NCI-H1105 (cell line): ENCODE measurements at regions not wholly inside any gene's neighbourhood (a gene's known extent, or its start where the extent isn't known, plus 50 kb on each side); places are given as distances from the start of the nearest gene placed in this dataset.

Experiments used
- DNase-seq: peaks from one replicate; lab custom pipeline; 2025; lab: John Stamatoyannopoulos, UW

GRCh38 chr4:125062115-125063050 is 252.4 kb upstream of the FAT4 start:
- DNase-seq = no peak

GRCh38 chr4:125060376-125060775 is 254.4 kb upstream of the FAT4 start:
- DNase-seq = no peak

GRCh38 chr4:125049711-125050110 is 265.0 kb upstream of the FAT4 start:
- no peak for DNase-seq

- no peak for DNase-seq
Observed at GRCh38 chr4:125045311-125045710, 269.4 kb upstream of the FAT4 start.

- DNase-seq = no peak
Observed at GRCh38 chr4:125044886-125045285, 269.9 kb upstream of the FAT4 start.

- DNase-seq = no peak
Observed at GRCh38 chr4:125043486-125043885, 271.3 kb upstream of the FAT4 start.

GRCh38 chr4:125042041-125042440 is 272.7 kb upstream of the FAT4 start:
- DNase-seq = no peak

GRCh38 chr4:125041372-125041930 is 273.3 kb upstream of the FAT4 start:
- no peak for DNase-seq

- no peak for DNase-seq
Observed at GRCh38 chr4:125039550-125039949, 275.2 kb upstream of the FAT4 start.

GRCh38 chr4:125022855-125023501 is 291.8 kb upstream of the FAT4 start:
- DNase-seq = no peak

- DNase-seq = no peak
Observed at GRCh38 chr4:125021189-125021588, 293.6 kb upstream of the FAT4 start.

- DNase-seq = no peak
Observed at GRCh38 chr4:125020089-125021034, 294.4 kb upstream of the FAT4 start.

- DNase-seq = no peak
Observed at GRCh38 chr4:125016892-125017299, 297.9 kb upstream of the FAT4 start.

GRCh38 chr4:125013891-125014290 is 300.9 kb upstream of the FAT4 start:
- DNase-seq = no peak

- no peak for DNase-seq
Observed at GRCh38 chr4:125011646-125012045, 299.1 kb upstream of the ANKRD50 start.

- no peak for DNase-seq
Observed at GRCh38 chr4:125010796-125011503, 298.4 kb upstream of the ANKRD50 start.

GRCh38 chr4:125008676-125009075 is 296.1 kb upstream of the ANKRD50 start:
- DNase-seq = no peak

GRCh38 chr4:125004676-125005075 is 292.1 kb upstream of the ANKRD50 start:
- no peak for DNase-seq

- no peak for DNase-seq
Observed at GRCh38 chr4:125003840-125004239, 291.3 kb upstream of the ANKRD50 start.

- DNase-seq = no peak
Observed at GRCh38 chr4:124997991-124998390, 285.5 kb upstream of the ANKRD50 start.

- no peak for DNase-seq
Observed at GRCh38 chr4:124997124-124997523, 284.6 kb upstream of the ANKRD50 start.
